Activated B cell treated with CpG ODN at 0.5 μM for 24 hours (primary cell): ENCODE measurements at regions not wholly inside any gene's neighbourhood (a gene's known extent, or its start where the extent isn't known, plus 50 kb on each side); places are given as distances from the start of the nearest gene placed in this dataset.

Experiments
- ATAC-seq: fragments of 200-7000 bp; cut with Tn5 transposase; one replicate; pipeline ENCODE4 v1.10.0; 2021; ENCODE audit warnings: low read depth, mild to moderate bottlenecking, moderate library complexity
- CTCF ChIA-PET: fragments of 350-600 bp; sonication (Branson Sonifier 250); formaldehyde crosslinking; loops from one replicate; lab custom pipeline; 2021; ENCODE audit warnings: antibody characterized with exemption; lab: Charles Lee
- POLR2A ChIA-PET: fragments of 350-600 bp; sonication (Branson Sonifier 250); formaldehyde crosslinking; loops from one replicate; lab custom pipeline; 2021; ENCODE audit warnings: antibody characterized with exemption; lab: Charles Lee
- DNase-seq: peaks from one replicate; pipeline ENCODE4 v3.0.0; 2022
- H3K27ac Mint-ChIP-seq: one replicate; pipeline ENCODE4 v1.8.0; 2020; ENCODE audit warnings: mixed read lengths
- H3K27me3 Mint-ChIP-seq: one replicate; pipeline ENCODE4 v1.8.0; 2021; ENCODE audit warnings: mixed read lengths
- H3K36me3 Mint-ChIP-seq: one replicate; pipeline ENCODE4 v1.8.0; 2021; ENCODE audit warnings: low read depth, mixed read lengths
- H3K4me1 Mint-ChIP-seq: one replicate; pipeline ENCODE4 v1.8.0; 2021; ENCODE audit warnings: mixed read lengths
- H3K4me3 Mint-ChIP-seq: one replicate; pipeline ENCODE4 v1.8.0; 2020; ENCODE audit warnings: mild to moderate bottlenecking, mixed read lengths
- H3K9me3 Mint-ChIP-seq: one replicate; pipeline ENCODE4 v1.8.0; 2020; ENCODE audit warnings: mixed read lengths
- CTCF ChIP-seq: fragments of 200-600 bp; IDR thresholded peaks from one replicate; pipeline ENCODE4 v1.8.0; 2022; ENCODE audit warnings: antibody characterized with exemption, mild to moderate bottlenecking
- intact Hi-C: fragments of 100-400 bp; cut with micrococcal nuclease; formaldehyde crosslinking; loops from one replicate; pipeline ENCODE4 v1.15.1; 2024

DNA sequence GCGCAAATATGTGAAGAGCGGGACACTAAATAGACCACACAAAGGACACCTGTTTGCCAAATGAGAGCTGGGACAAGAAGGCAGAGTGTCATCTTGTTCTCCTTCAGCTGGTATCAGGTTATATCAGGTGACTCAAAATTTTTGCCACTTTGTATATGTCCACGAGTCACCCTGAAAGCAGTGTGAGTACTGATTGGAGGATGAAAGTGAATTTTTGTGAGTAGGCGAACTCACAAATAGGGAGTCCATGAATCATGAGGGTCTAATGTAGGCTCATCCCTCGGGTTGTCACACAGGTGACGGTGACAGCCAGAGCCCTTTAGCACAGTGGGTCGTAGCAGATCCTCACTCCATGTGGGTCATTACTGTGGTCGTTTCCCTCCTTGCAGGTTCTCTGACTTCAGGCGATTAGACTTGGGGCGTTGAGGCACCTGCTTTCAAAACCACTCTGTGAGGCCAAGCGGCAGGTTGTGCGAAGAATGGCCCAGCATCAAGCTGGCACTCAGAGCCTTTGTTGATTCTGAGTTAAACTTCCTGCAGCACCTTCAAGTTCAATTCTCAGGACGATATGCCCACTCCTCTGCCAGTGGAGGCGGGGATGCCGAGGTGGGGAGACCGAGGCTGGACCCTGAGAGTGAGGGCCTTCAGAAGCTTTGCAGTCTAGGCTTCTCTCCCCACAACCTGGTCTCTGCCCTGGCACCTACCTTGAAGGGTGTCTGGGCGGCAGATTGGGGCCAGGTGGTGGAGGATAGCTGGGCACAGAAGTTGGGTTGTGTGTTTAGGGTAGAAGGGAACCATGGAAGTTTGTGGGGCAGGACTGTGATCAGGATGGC, 173.8 kb downstream of the SMAD6 start:
- ATAC-seq: no peak
- H3K4me1 Mint-ChIP-seq: peaks cover 16% of the 10 kb centered on the region
- H3K27me3 Mint-ChIP-seq: peaks cover 2% of the 10 kb centered on the region
- no peak overlapping the region for H3K27ac Mint-ChIP-seq
- no peak for DNase-seq
- ChIA-PET CTCF (no interaction called here), POLR2A (interaction anchor here (0.6 kb wide), 1 partner anchor 10 kb away, joined by 3 read pairs; no protein-coding TSS in a partner anchor)
- no peak for TF ChIP-seq CTCF
- H3K4me3 Mint-ChIP-seq: no peak overlapping the region
- intact Hi-C loops: no loop called here
- H3K36me3 Mint-ChIP-seq: no peaks in the 10 kb centered on the region
- H3K9me3 Mint-ChIP-seq: no peaks in the 10 kb centered on the region

DNA sequence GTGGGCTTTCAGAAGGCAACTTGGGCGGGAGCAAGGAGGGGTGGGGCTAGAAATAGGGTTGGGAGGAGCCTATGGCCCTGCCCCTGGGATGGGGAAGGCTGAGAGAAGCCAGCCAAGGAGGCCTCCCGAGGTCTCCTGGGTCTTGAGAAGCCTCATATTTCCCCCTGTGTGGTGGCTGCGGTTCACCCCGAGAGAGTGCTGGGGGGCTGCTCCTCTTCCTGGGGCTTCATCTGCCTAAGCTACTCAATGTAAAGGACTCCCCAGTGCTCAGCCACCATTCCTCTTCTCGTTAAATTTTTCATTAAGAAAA, 174.3 kb downstream of the SMAD6 start:
- intact Hi-C loops: no loop called here
- Mint-ChIP-seq H3K27ac (no peak overlapping the region), H3K4me3 (no peak overlapping the region), H3K27me3 (peaks cover 6% of the 10 kb centered on the region), H3K4me1 (peaks cover 19% of the 10 kb centered on the region), H3K9me3 (no peaks in the 10 kb centered on the region), H3K36me3 (no peaks in the 10 kb centered on the region)
- no peak for TF ChIP-seq CTCF
- ATAC-seq (no peak), DNase-seq (no peak)
- CTCF ChIA-PET: no interaction called here
- POLR2A ChIA-PET: no interaction called here

GRCh38 chr15:66876731-66877476, 174.9 kb downstream of the SMAD6 start:
- DNase-seq (no peak), ATAC-seq (no peak)
- TF ChIP-seq CTCF: no peak
- peaks cover 6% of the 10 kb centered on the region for H3K27me3 Mint-ChIP-seq
- H3K27ac Mint-ChIP-seq: no peak overlapping the region
- H3K36me3 Mint-ChIP-seq: no peaks in the 10 kb centered on the region
- CTCF ChIA-PET: no interaction called here
- POLR2A ChIA-PET: no interaction called here
- no peaks in the 10 kb centered on the region for H3K9me3 Mint-ChIP-seq
- intact Hi-C loops: no loop called here
- no peak overlapping the region for H3K4me3 Mint-ChIP-seq
- peaks cover 18% of the 10 kb centered on the region for H3K4me1 Mint-ChIP-seq

GRCh38 chr15:66877477-66878271, 175.6 kb downstream of the SMAD6 start:
- Mint-ChIP-seq H3K27me3 (peaks cover 6% of the 10 kb centered on the region), H3K36me3 (no peaks in the 10 kb centered on the region), H3K4me3 (no peak overlapping the region), H3K9me3 (no peaks in the 10 kb centered on the region), H3K4me1 (peaks cover 11% of the 10 kb centered on the region), H3K27ac (no peak overlapping the region)
- intact Hi-C loops: no loop called here
- DNase-seq (no peak), ATAC-seq (no peak)
- POLR2A ChIA-PET: no interaction called here
- CTCF ChIA-PET: no interaction called here
- no peak for TF ChIP-seq CTCF

GRCh38 chr15:66878761-66879160, 176.7 kb downstream of the SMAD6 start:
- H3K36me3 Mint-ChIP-seq: no peaks in the 10 kb centered on the region
- intact Hi-C loops: no loop called here
- DNase-seq (no peak), ATAC-seq (no peak)
- H3K9me3 Mint-ChIP-seq: no peaks in the 10 kb centered on the region
- TF ChIP-seq CTCF: no peak
- CTCF ChIA-PET: no interaction called here
- peaks cover 8% of the 10 kb centered on the region for H3K4me1 Mint-ChIP-seq
- POLR2A ChIA-PET: no interaction called here
- no peak overlapping the region for H3K4me3 Mint-ChIP-seq
- H3K27me3 Mint-ChIP-seq: peaks cover 8% of the 10 kb centered on the region
- no peak overlapping the region for H3K27ac Mint-ChIP-seq
